NB4 (cell line): ENCODE measurements at regions not wholly inside any gene's neighbourhood (a gene's known extent, or its start where the extent isn't known, plus 50 kb on each side); places are given as distances from the start of the nearest gene placed in this dataset.

Source experiments
- DNase-seq: peaks from one replicate; pipeline ENCODE4 v3.0.0; 2010; ENCODE audit warnings: low read depth
- H3K4me3 ChIP-seq: one replicate; pipeline ENCODE4 v1.5.1; 2011; ENCODE audit warnings: mild to moderate bottlenecking, low read depth, low read length, moderate library complexity
- MYC ChIP-seq: IDR thresholded peaks from 2 replicates; pipeline ENCODE4 v1.6.1; 2011; ENCODE audit warnings: low read depth, low read length
- POLR2A ChIP-seq: IDR thresholded peaks from 2 replicates; pipeline ENCODE4 v1.6.1; 2011; ENCODE audit warnings: mild to moderate bottlenecking; ENCODE audit not compliant: insufficient read length; ENCODE audit errors: extremely low read depth
- TF ChIP-seq, protein P1 (sequence below): IDR thresholded peaks from one replicate; pipeline ENCODE4 v1.5.1; 2012; ENCODE audit warnings: low read depth, low read length
- TF ChIP-seq, protein P2 (sequence below): IDR thresholded peaks from 2 replicates; pipeline ENCODE4 v1.6.1; 2011; ENCODE audit warnings: low read depth, low read length

DNA sequence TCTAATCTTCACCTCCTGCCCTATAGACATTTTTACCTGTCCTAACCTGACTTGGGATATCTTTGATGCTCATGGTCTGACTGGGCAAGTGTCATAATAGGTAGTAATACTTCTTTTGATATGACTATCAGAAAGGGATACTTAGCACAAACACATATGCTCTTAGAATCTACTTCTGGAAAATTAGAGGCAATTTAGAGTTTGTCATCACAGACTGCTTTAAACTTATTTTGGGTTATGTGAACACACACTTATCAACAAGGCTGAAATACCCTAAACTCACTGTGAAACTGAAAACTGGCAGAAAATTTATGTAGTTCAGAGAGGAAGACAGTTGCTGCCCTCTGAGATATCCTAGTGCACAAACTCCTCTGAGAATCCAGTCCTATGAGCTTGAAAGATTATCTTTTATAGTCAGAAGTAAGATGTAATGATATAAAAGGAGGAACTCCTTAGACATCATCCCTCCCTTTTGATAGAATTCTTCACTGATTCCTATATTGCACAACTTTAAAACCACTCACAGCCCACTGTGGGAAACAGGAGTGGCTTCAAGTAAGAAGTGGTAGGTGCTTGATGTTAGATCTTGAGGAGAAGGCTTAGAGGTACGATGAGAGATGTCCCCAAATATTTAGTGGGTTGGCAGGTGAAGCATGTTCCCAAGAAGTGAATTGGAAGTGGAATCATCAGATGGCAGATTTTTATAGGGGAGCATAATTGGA lies 273.3 kb downstream of the MAN2A1 start:
- no peak for TF ChIP-seq MYC
- TF ChIP-seq, protein P1, sequence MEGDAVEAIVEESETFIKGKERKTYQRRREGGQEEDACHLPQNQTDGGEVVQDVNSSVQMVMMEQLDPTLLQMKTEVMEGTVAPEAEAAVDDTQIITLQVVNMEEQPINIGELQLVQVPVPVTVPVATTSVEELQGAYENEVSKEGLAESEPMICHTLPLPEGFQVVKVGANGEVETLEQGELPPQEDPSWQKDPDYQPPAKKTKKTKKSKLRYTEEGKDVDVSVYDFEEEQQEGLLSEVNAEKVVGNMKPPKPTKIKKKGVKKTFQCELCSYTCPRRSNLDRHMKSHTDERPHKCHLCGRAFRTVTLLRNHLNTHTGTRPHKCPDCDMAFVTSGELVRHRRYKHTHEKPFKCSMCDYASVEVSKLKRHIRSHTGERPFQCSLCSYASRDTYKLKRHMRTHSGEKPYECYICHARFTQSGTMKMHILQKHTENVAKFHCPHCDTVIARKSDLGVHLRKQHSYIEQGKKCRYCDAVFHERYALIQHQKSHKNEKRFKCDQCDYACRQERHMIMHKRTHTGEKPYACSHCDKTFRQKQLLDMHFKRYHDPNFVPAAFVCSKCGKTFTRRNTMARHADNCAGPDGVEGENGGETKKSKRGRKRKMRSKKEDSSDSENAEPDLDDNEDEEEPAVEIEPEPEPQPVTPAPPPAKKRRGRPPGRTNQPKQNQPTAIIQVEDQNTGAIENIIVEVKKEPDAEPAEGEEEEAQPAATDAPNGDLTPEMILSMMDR = no peak
- TF ChIP-seq POLR2A = no peak
- TF ChIP-seq, protein P2, sequence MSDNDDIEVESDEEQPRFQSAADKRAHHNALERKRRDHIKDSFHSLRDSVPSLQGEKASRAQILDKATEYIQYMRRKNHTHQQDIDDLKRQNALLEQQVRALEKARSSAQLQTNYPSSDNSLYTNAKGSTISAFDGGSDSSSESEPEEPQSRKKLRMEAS = no peak
- H3K4me3 ChIP-seq = no peak overlapping the region
- DNase-seq = peak; percentile 4

DNA sequence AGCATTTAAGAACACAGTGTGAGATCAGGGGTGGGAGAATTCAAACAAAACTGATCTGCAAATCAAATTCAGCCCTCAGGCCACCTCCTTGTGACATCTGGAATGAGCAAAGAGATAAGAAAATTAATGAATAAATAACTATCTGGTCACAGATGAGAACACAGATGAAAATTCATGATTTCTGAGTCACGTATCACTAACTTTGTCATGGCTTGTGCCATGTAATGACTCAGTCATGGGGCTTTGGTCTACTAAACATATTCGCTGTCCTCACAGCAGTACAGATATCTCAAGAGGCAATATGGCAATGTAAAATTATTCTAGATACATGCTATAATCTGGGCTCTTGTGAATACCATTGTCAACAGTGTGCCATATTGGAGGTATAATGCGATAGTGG lies 274.4 kb downstream of the MAN2A1 start:
- H3K4me3 ChIP-seq = no peak overlapping the region
- DNase-seq = no peak
- TF ChIP-seq, protein P2 = no peak
- TF ChIP-seq, protein P1 = no peak

DNA sequence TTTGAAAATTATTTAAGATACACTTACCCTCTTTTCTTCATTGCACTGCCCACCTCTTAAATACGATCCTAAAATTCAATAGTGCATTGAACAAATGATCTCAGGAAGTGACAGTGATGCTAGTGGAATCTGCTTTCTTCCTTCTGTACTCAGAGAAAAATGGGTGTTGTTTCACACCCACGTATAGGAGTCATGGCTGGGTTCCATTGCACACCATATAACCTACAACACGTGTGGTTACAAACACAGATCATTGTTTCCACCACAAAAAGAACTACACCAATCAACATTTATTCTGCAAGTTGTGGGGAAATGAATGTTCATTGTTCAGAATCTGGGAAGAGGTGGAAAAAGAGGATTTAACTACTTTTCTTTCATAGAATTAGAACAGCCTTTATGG lies 275.9 kb downstream of the MAN2A1 start:
- TF ChIP-seq, protein P1 = no peak
- TF ChIP-seq, protein P2 = no peak
- TF ChIP-seq MYC = no peak
- no peak for TF ChIP-seq POLR2A
- no peak for DNase-seq
- H3K4me3 ChIP-seq = no peak overlapping the region

DNA sequence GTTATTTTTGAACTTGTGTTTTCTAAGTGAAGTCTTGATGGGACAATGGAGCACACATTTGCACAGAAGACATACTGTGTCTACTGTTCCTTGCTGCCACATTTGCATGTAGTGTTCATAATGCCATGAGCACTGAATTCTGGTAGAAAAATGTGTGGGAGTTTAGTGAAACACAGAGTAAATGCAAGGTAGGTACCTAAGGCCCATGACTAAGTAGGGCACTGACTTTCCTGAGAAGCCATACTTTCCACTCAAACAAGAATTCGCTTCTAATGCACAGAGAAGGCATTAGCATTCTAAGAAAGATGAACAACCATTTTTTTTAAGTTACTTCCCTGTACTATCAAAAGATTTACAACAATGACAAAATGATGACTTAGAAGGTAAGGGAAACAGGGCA lies 282.2 kb downstream of the MAN2A1 start:
- DNase-seq = no peak
- H3K4me3 ChIP-seq = no peak overlapping the region
- TF ChIP-seq POLR2A = no peak
- TF ChIP-seq, protein P1 = no peak
- TF ChIP-seq MYC = no peak
- TF ChIP-seq, protein P2 = no peak

DNA sequence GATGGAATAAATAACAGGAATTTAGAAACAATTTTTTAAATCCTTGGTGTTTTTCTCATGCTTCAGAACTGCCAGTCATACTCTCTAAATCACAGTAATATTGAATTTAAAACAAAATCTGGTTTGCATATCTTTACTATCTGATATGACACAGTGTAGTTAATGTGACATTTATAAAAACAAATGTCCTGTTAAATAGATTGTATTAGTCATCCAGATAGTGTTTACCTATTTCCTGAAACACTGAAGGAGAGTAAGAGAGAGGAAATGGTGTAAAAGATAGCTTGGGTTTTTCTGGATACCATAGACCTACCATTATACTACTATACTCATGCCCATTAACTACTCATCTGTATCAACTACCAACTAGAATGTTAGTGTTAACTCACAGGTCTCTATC lies 292.3 kb downstream of the MAN2A1 start:
- no peak for TF ChIP-seq POLR2A
- TF ChIP-seq MYC = no peak
- TF ChIP-seq, protein P1 = no peak
- TF ChIP-seq, protein P2 = no peak
- DNase-seq = no peak
- no peak overlapping the region for H3K4me3 ChIP-seq

DNA sequence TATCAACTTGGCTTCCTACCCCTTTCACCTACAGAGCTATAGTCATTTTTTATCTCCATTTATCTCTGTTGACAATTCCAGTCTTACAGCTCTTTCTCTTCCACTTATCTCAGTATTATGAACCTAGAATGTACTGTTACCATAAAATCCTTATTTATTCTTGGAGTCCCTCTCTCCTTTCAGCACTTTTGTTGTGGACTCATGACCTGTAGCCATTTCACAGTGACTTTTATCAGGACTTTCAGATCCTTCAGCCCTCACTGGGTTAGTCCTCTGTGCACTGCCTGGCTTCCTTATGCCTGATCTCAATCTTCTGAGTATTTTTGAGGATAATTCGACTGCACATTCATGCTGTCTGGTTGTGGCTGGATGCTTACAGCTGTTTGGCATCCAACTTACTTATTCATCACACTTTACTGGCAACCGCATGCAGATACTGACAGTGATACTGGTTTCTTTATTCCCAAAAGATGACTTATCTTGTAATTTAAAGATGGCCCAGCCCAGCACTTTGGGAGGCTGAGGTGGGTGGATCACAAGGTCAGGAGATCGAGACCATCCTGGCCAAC lies 293.3 kb downstream of the MAN2A1 start:
- DNase-seq = no peak
- H3K4me3 ChIP-seq = no peak overlapping the region
- TF ChIP-seq POLR2A (no peak), MYC (no peak)
- TF ChIP-seq, protein P2 = no peak
- TF ChIP-seq, protein P1 = no peak
